HG03565 (cell line): ENCODE measurements at regions not wholly inside any gene's neighbourhood (a gene's known extent, or its start where the extent isn't known, plus 50 kb on each side); places are given as distances from the start of the nearest gene placed in this dataset.
"Not testable (repeated sequence)": the region's sequence is repeated elsewhere in the genome, so short reads cannot be mapped to it uniquely, and the experiment has no call there.

Source experiments
- ATAC-seq: cut with Tn5 transposase; IDR thresholded peaks from one replicate; pipeline ENCODE4 v1.9.1; 2021; ENCODE audit warnings: mild to moderate bottlenecking, moderate library complexity; ENCODE audit not compliant: unreplicated experiment

- ATAC-seq = no peak
Measured at GRCh38 chr10:64283621-64284020, 762.4 kb downstream of the REEP3 start.

- no peak for ATAC-seq
Measured at GRCh38 chr10:64286533-64286932, 765.3 kb downstream of the REEP3 start.

GRCh38 chr10:64288404-64288803, 767.2 kb downstream of the REEP3 start:
- ATAC-seq = no peak

- ATAC-seq = no peak
Measured at GRCh38 chr10:64303566-64303965, 782.4 kb downstream of the REEP3 start.

- ATAC-seq = no peak
Measured at GRCh38 chr10:64306729-64307327, 785.6 kb downstream of the REEP3 start.

- ATAC-seq = no peak
Measured at GRCh38 chr10:64312876-64313275, 791.7 kb downstream of the REEP3 start.

- no peak for ATAC-seq
Measured at GRCh38 chr10:64313967-64314366, 792.8 kb downstream of the REEP3 start.

GRCh38 chr10:64316416-64316815, 795.2 kb downstream of the REEP3 start:
- no peak for ATAC-seq

- no peak for ATAC-seq
Measured at GRCh38 chr10:64316833-64317232, 795.6 kb downstream of the REEP3 start.

- ATAC-seq = no peak
Measured at GRCh38 chr10:64320448-64320847, 799.2 kb downstream of the REEP3 start.

- no peak for ATAC-seq
Measured at GRCh38 chr10:64329510-64329909, 808.3 kb downstream of the REEP3 start.

GRCh38 chr10:64332551-64332950, 811.4 kb downstream of the REEP3 start:
- ATAC-seq = no peak

- ATAC-seq = no peak
Measured at GRCh38 chr10:64334084-64334483, 812.9 kb downstream of the REEP3 start.

- ATAC-seq = no peak
Measured at GRCh38 chr10:64344211-64344610, 823.0 kb downstream of the REEP3 start.

- ATAC-seq = no peak
Measured at GRCh38 chr10:64345856-64346255, 824.7 kb downstream of the REEP3 start.

- no peak for ATAC-seq
Measured at GRCh38 chr10:64346389-64346788, 825.2 kb downstream of the REEP3 start.

GRCh38 chr10:64350665-64351064, 829.5 kb downstream of the REEP3 start:
- no peak for ATAC-seq

- ATAC-seq = no peak
Measured at GRCh38 chr10:64358907-64359306, 837.7 kb downstream of the REEP3 start.

- not testable (repeated sequence) for ATAC-seq
Measured at GRCh38 chr10:64360240-64360639, 839.0 kb downstream of the REEP3 start.

GRCh38 chr10:64363687-64364086, 842.5 kb downstream of the REEP3 start:
- ATAC-seq = no peak

- ATAC-seq = no peak
Measured at GRCh38 chr10:64365663-64366062, 844.5 kb downstream of the REEP3 start.

- no peak for ATAC-seq
Measured at GRCh38 chr10:64368298-64368697, 847.1 kb downstream of the REEP3 start.
